ENCODE measurements at regions not wholly inside any gene's neighbourhood (a gene's known extent, or its start where the extent isn't known, plus 50 kb on each side); places are given as distances from the start of the nearest gene placed in this dataset.

GRCh38 chr11:96752221-96752620 is 362.4 kb downstream of the JRKL start:
- H3K27me3 ChIP-seq = no peaks in the 10 kb centered on the region
- no peaks in the 10 kb centered on the region for H3K36me3 ChIP-seq
- 28 to 40% methylated on average over 2 of the region's 2 CpGs for WGBS, 2 donors
- intact Hi-C loops (cut with DNase I) = no loop called here
- no peak overlapping the region for H3K4me3 ChIP-seq
- no peak overlapping the region for H3K27ac ChIP-seq
- no peak for DNase-seq
- no peaks in the 10 kb centered on the region for H3K9me3 ChIP-seq
- no peak for TF ChIP-seq CTCF (IDR thresholded peaks at IDR 0.05)
- no peak for TF ChIP-seq POLR2A (IDR thresholded peaks at IDR 0.05)
- H3K4me1 ChIP-seq = no peaks in the 10 kb centered on the region

GRCh38 chr11:96753997-96754396 is 364.2 kb downstream of the JRKL start:
- H3K4me1 ChIP-seq = no peaks in the 10 kb centered on the region
- H3K4me3 ChIP-seq = no peak overlapping the region
- TF ChIP-seq POLR2A (IDR thresholded peaks at IDR 0.05) (no peak), CTCF (IDR thresholded peaks at IDR 0.05) (no peak)
- no peaks in the 10 kb centered on the region for H3K9me3 ChIP-seq
- H3K27ac ChIP-seq = no peak overlapping the region
- no peaks in the 10 kb centered on the region for H3K27me3 ChIP-seq
- WGBS, 2 donors = 50 to 54% methylated on average over 2 of the region's 2 CpGs
- H3K36me3 ChIP-seq = no peaks in the 10 kb centered on the region
- intact Hi-C loops (cut with DNase I) = no loop called here
- no peak for DNase-seq

- Histone ChIP-seq H3K36me3 (no peaks in the 10 kb centered on the region), H3K27me3 (no peaks in the 10 kb centered on the region), H3K27ac (no peak overlapping the region), H3K4me1 (no peaks in the 10 kb centered on the region), H3K4me3 (no peak overlapping the region), H3K9me3 (no peaks in the 10 kb centered on the region)
- DNase-seq = no peak
- TF ChIP-seq POLR2A (IDR thresholded peaks at IDR 0.05) = no peak
- WGBS, 2 donors = 40 to 83% methylated on average over 1 of the region's 2 CpGs
- intact Hi-C loops (cut with DNase I) = no loop called here
Measured at GRCh38 chr11:96755209-96755608, 365.4 kb downstream of the JRKL start.

GRCh38 chr11:96755752-96756151 is 365.9 kb downstream of the JRKL start:
- TF ChIP-seq CTCF (IDR thresholded peaks at IDR 0.05) = no peak
- no peak for TF ChIP-seq POLR2A (IDR thresholded peaks at IDR 0.05)
- WGBS, 2 donors = 86 to 95% methylated on average over 6 to 7 of the region's 8 CpGs
- intact Hi-C loops (cut with DNase I) = no loop called here

GRCh38 chr11:96758957-96759356 is 369.1 kb downstream of the JRKL start:
- no peak for TF ChIP-seq POLR2A (IDR thresholded peaks at IDR 0.05)
- TF ChIP-seq CTCF (IDR thresholded peaks at IDR 0.05) = no peak
- no peaks in the 10 kb centered on the region for H3K27me3 ChIP-seq
- DNase-seq = no peak
- intact Hi-C loops (cut with DNase I) = no loop called here
- no peaks in the 10 kb centered on the region for H3K4me1 ChIP-seq
- no peak overlapping the region for H3K27ac ChIP-seq
- no peaks in the 10 kb centered on the region for H3K36me3 ChIP-seq
- no peak overlapping the region for H3K4me3 ChIP-seq
- 14 to 29% methylated on average over 1 of the region's 1 CpG for WGBS, 2 donors
- H3K9me3 ChIP-seq = no peaks in the 10 kb centered on the region

More at GRCh38 chr11:96755752-96756151, 365.9 kb downstream of the JRKL start:
- no peak for DNase-seq
- Histone ChIP-seq H3K4me1 (no peaks in the 10 kb centered on the region), H3K27me3 (no peaks in the 10 kb centered on the region), H3K27ac (no peak overlapping the region), H3K4me3 (no peak overlapping the region), H3K9me3 (no peaks in the 10 kb centered on the region), H3K36me3 (no peaks in the 10 kb centered on the region)

- no peak for TF ChIP-seq POLR2A (IDR thresholded peaks at IDR 0.05)
- no peaks in the 10 kb centered on the region for H3K4me1 ChIP-seq
- H3K36me3 ChIP-seq = no peaks in the 10 kb centered on the region
- H3K4me3 ChIP-seq = no peak overlapping the region
- DNase-seq = no peak
- H3K9me3 ChIP-seq = no peaks in the 10 kb centered on the region
- no peak overlapping the region for H3K27ac ChIP-seq
- 34 to 54% methylated on average over 2 of the region's 2 CpGs for WGBS, 2 donors
- no peaks in the 10 kb centered on the region for H3K27me3 ChIP-seq
- intact Hi-C loops (cut with DNase I) = no loop called here
Measured at GRCh38 chr11:96760306-96760705, 370.5 kb downstream of the JRKL start.

Measured in esophagus squamous epithelium (tissue), 5 donors.